ENCODE measurements at regions not wholly inside any gene's neighbourhood (a gene's known extent, or its start where the extent isn't known, plus 50 kb on each side); places are given as distances from the start of the nearest gene placed in this dataset.

DNA sequence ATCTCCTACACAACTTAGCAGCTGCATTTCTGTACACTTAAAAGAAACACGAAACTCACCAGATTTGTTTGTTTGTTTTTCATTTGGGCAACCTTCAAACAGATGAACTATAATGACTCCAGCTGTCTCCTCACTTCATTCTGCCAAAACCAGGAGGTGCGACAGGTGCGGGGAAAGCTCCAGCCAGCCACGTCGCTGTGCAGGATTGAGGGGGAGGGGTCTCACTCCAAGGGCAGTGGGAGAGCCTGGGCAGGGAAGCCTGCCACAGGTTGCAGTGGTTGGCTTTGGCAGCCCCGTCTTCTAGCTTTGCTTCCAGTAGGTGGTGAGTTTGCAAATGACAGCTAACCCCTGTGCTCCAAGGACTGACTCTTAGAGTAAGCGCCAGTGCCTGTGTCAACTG is 215.8 kb downstream of the CEMIP2 start:
- TF ChIP-seq, protein P1, sequence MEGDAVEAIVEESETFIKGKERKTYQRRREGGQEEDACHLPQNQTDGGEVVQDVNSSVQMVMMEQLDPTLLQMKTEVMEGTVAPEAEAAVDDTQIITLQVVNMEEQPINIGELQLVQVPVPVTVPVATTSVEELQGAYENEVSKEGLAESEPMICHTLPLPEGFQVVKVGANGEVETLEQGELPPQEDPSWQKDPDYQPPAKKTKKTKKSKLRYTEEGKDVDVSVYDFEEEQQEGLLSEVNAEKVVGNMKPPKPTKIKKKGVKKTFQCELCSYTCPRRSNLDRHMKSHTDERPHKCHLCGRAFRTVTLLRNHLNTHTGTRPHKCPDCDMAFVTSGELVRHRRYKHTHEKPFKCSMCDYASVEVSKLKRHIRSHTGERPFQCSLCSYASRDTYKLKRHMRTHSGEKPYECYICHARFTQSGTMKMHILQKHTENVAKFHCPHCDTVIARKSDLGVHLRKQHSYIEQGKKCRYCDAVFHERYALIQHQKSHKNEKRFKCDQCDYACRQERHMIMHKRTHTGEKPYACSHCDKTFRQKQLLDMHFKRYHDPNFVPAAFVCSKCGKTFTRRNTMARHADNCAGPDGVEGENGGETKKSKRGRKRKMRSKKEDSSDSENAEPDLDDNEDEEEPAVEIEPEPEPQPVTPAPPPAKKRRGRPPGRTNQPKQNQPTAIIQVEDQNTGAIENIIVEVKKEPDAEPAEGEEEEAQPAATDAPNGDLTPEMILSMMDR (IDR thresholded peaks at IDR 0.05; ENCODE audit: poor library complexity), result no peak
- TF ChIP-seq EZH2 (IDR thresholded peaks at IDR 0.05; ENCODE audit: borderline replicate concordance), result no peak

All from hepatocyte (in vitro differentiated cells).